DOHH2 (cell line): ENCODE measurements at regions not wholly inside any gene's neighbourhood (a gene's known extent, or its start where the extent isn't known, plus 50 kb on each side); places are given as distances from the start of the nearest gene placed in this dataset.

ENCODE experiments used
- H3F3A ChIP-seq: fragments of 200-600 bp; sonication (generic), shearing (Covaris generic); 2 replicates; pipeline ENCODE4 v1.6.0; 2016; ENCODE audit warnings: antibody characterized with exemption, mild to moderate bottlenecking; ENCODE audit not compliant: control insufficient read depth, insufficient read depth
- H3K27ac ChIP-seq: fragments of 200-600 bp; sonication (generic); 2 replicates; pipeline ENCODE4 v1.5.1; 2014; ENCODE audit warnings: low read depth, mild to moderate bottlenecking, low read length, moderate library complexity
- H3K27me3 ChIP-seq: fragments of 200-600 bp; sonication (generic); 2 replicates; pipeline ENCODE4 v1.6.1; 2014; ENCODE audit warnings: mild to moderate bottlenecking, low read length, mixed read lengths; ENCODE audit not compliant: control insufficient read depth
- H3K36me3 ChIP-seq: fragments of 200-600 bp; sonication (generic); 2 replicates; pipeline ENCODE4 v1.6.1; 2014; ENCODE audit warnings: mild to moderate bottlenecking, low read length, moderate library complexity, mixed read lengths; ENCODE audit not compliant: control insufficient read depth
- H3K4me1 ChIP-seq: fragments of 200-600 bp; sonication (generic); 2 replicates; pipeline ENCODE4 v1.6.1; 2014; ENCODE audit warnings: mild to moderate bottlenecking, low read length, mixed read lengths; ENCODE audit not compliant: control insufficient read depth
- H3K4me2 ChIP-seq: fragments of 200-600 bp; sonication (generic); 2 replicates; pipeline ENCODE4 v1.6.0; 2014; ENCODE audit warnings: mild to moderate bottlenecking, low read length, moderate library complexity
- H3K4me3 ChIP-seq: fragments of 200-600 bp; sonication (generic); 2 replicates; pipeline ENCODE4 v1.5.1; 2014; ENCODE audit warnings: mild to moderate bottlenecking, low read length, mixed read lengths
- H3K79me2 ChIP-seq: fragments of 200-600 bp; sonication (generic); 2 replicates; pipeline ENCODE4 v1.6.1; 2014; ENCODE audit warnings: mild to moderate bottlenecking, low read length, mixed read lengths; ENCODE audit not compliant: control insufficient read depth
- H3K9me2 ChIP-seq: fragments of 200-600 bp; sonication (generic); replicated peaks from 2 replicates; pipeline ENCODE4 v1.6.1; 2014; ENCODE audit warnings: mild to moderate bottlenecking, low read length, mixed read lengths; ENCODE audit not compliant: control insufficient read depth
- H3K9me3 ChIP-seq: fragments of 200-600 bp; sonication (generic); 2 replicates; pipeline ENCODE4 v1.6.1; 2014; ENCODE audit warnings: antibody characterized with exemption, low read length, mixed read lengths; ENCODE audit not compliant: control insufficient read depth, insufficient read depth
- H4K20me1 ChIP-seq: fragments of 200-600 bp; sonication (generic); 2 replicates; pipeline ENCODE4 v1.6.0; 2014; ENCODE audit warnings: low read depth, mild to moderate bottlenecking, antibody characterized with exemption, low read length, moderate library complexity; ENCODE audit not compliant: control insufficient read depth, insufficient read depth
- CTCF ChIP-seq: fragments of 200-600 bp; sonication (generic); IDR thresholded peaks from one replicate; pipeline ENCODE4 v1.5.1; 2014; ENCODE audit warnings: antibody characterized with exemption, mild to moderate bottlenecking, low read depth, low read length; ENCODE audit not compliant: poor library complexity, severe bottlenecking
- EZH2phosphoT487 ChIP-seq: fragments of 200-600 bp; sonication (generic); IDR thresholded peaks from 2 replicates; pipeline ENCODE4 v1.6.1; 2017; ENCODE audit warnings: borderline replicate concordance, mild to moderate bottlenecking, antibody characterized with exemption, low read length, moderate library complexity, mixed read lengths

GRCh38 chr9:11928871-11929321 is 764.3 kb upstream of the TYRP1 start:
- H3K36me3 ChIP-seq: no peaks in the 10 kb centered on the region
- TF ChIP-seq EZH2phosphoT487: no peak
- TF ChIP-seq CTCF: no peak
- H3K27me3 ChIP-seq: no peaks in the 10 kb centered on the region

GRCh38 chr9:11931109-11931508 is 762.1 kb upstream of the TYRP1 start:
- Histone ChIP-seq H3K4me1 (no peaks in the 10 kb centered on the region), H3K27me3 (no peaks in the 10 kb centered on the region), H3F3A (no peaks in the 10 kb centered on the region), H4K20me1 (no peaks in the 10 kb centered on the region), H3K36me3 (no peaks in the 10 kb centered on the region), H3K4me3 (no peak overlapping the region), H3K9me2 (no peaks in the 10 kb centered on the region), H3K4me2 (no peak overlapping the region), H3K79me2 (no peaks in the 10 kb centered on the region), H3K27ac (no peak overlapping the region), H3K9me3 (no peaks in the 10 kb centered on the region)
- TF ChIP-seq EZH2phosphoT487: no peak
- no peak for TF ChIP-seq CTCF

More at GRCh38 chr9:11928871-11929321, 764.3 kb upstream of the TYRP1 start:
- Histone ChIP-seq H3K9me3 (no peaks in the 10 kb centered on the region), H4K20me1 (no peaks in the 10 kb centered on the region), H3K9me2 (no peaks in the 10 kb centered on the region), H3K4me2 (no peak overlapping the region), H3K79me2 (no peaks in the 10 kb centered on the region), H3K4me3 (no peak overlapping the region), H3F3A (no peaks in the 10 kb centered on the region), H3K27ac (no peak overlapping the region), H3K4me1 (no peaks in the 10 kb centered on the region)

- no peaks in the 10 kb centered on the region for H3K9me2 ChIP-seq
- TF ChIP-seq CTCF: no peak
- no peak for TF ChIP-seq EZH2phosphoT487
- no peaks in the 10 kb centered on the region for H3K4me1 ChIP-seq
- H3K9me3 ChIP-seq: no peaks in the 10 kb centered on the region
- no peaks in the 10 kb centered on the region for H3K79me2 ChIP-seq
- H3K27me3 ChIP-seq: no peaks in the 10 kb centered on the region
- H3K4me2 ChIP-seq: no peak overlapping the region
- no peak overlapping the region for H3K4me3 ChIP-seq
- no peaks in the 10 kb centered on the region for H4K20me1 ChIP-seq
- H3K36me3 ChIP-seq: no peaks in the 10 kb centered on the region
- H3K27ac ChIP-seq: no peak overlapping the region
- no peaks in the 10 kb centered on the region for H3F3A ChIP-seq
Observed at GRCh38 chr9:11931751-11932150, 761.4 kb upstream of the TYRP1 start.
